C4-2B (cell line): ENCODE measurements at regions not wholly inside any gene's neighbourhood (a gene's known extent, or its start where the extent isn't known, plus 50 kb on each side); places are given as distances from the start of the nearest gene placed in this dataset.
"Not testable (repeated sequence)": the region's sequence is repeated elsewhere in the genome, so short reads cannot be mapped to it uniquely, and the experiment has no call there.

Experiments used
- H3K27ac ChIP-seq: fragments of 450-650 bp; 2 replicates; pipeline ENCODE4 v1.5.1; 2017
- CTCF ChIP-seq: fragments of 450-650 bp; conservative IDR thresholded peaks from 2 replicates; pipeline ENCODE4 v1.5.1; 2017; ENCODE audit warnings: mild to moderate bottlenecking
- ZFX ChIP-seq: fragments of 450-650 bp; IDR thresholded peaks from 2 replicates; pipeline ENCODE4 v1.6.1; 2017

DNA sequence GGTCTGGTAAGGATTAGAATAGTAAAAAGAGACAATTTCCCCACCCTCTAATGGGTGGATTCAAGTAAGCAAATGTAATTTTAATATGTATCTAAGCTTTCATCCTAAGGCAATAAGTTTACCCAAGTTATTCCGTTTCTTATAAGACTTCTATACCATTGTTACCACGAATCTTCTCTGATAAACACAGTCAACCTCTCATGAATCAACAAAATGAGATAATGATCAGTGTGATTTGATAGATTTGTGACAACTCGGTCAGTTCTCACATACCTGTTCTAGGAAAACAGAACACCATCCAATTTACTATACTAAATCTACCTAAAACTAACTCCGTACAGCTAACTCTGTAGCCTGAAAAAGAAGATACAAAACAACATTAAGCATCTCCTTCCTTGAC lies 342.1 kb downstream of the TBL1XR1 start:
- no peak overlapping the region for H3K27ac ChIP-seq
- TF ChIP-seq ZFX = no peak
- no peak for TF ChIP-seq CTCF

DNA sequence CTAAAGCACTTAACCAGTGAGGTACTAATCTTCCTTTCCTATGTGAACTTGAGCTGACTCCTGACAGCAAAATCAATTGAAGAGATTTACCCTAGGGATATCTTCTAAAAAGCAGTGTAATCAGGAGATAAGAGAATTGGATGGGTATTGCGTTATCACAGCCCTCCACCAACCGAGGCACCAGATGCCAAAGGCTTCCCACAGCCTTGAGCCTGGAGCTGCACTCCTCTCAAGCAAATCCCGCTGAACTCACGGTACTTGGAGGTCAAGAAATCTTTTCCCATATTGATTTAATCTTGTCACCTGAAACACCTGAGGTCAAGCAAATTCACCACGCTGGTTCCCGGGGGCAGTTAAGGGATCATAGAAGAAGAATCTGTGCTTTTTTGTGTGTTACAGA lies 346.8 kb downstream of the TBL1XR1 start:
- H3K27ac ChIP-seq = no peak overlapping the region
- TF ChIP-seq ZFX = no peak
- TF ChIP-seq CTCF = no peak

DNA sequence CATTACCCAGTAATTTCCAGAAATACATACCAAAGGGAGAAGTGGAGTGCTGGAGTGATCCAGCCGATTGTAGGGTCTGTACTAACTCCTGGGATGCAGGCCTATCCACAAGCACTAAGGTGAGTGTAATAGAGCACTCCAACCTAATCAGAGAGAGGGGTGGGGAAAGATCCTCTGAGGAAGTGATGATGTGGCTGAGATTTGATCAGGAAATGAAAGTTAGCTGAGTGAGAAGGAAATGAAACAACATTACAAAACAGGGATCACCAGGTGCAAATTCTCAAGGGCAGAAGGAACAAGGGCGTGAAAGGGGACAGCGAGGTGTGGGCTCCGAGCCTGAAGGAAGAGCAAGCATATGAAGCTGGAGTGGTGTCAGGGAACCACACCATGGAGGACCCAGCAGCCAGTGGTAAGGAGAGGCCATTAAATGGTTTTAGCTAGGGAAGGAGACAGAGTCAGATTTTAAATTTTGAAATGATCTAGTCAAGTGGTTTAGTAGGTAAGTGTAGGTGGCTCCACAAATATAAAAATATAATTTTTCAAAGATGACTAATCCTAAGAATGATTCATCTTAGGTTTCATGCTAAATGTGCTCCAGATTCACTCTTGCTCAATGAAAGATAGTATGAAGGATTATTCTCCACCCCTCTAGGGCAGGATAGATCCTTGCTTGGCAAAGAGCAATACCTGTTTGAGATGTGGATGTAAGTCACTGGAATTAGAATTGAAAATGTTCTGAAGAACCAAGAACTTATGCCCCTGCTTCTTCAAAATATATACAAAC lies 348.7 kb downstream of the TBL1XR1 start:
- H3K27ac ChIP-seq = no peak overlapping the region

GRCh38 chr3:176842914-176843313 lies 354.4 kb downstream of the TBL1XR1 start:
- no peak for TF ChIP-seq CTCF
- no peak for TF ChIP-seq ZFX
- H3K27ac ChIP-seq = no peak overlapping the region

More for the DNA sequence above, 348.7 kb downstream of the TBL1XR1 start:
- no peak for TF ChIP-seq CTCF
- TF ChIP-seq ZFX = no peak

DNA sequence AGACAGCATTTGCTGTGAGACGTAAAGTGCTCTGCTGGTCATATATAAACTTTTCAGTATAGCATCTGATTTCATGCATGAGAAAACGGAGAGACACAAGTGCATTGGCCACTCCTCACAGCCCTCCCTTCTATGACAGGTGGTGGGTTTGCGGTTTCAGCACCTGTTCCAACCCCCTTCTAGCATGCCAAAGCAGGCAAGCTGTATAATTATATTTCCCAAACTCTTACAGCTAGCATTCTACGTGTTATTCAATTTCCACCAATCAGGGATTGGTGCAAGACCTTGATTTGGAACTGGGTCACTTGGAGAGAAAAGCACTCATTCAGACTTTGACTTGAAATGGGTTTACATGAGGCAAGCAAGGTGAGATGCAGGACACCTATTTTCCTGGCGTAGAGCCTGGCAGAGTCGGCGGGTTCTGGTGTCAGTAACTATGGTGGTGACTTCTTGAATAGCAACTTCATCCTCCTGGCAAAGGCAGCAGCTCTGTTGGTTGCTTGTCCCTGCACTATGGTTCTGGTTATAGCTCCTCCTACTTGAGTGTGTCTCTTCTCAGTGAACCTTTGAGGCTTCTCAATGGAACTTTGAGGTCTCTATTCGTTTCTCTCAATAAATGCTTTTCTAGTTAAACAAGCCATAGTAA lies 356.5 kb downstream of the TBL1XR1 start:
- TF ChIP-seq CTCF = no peak
- no peak for TF ChIP-seq ZFX
- H3K27ac ChIP-seq = no peak overlapping the region

DNA sequence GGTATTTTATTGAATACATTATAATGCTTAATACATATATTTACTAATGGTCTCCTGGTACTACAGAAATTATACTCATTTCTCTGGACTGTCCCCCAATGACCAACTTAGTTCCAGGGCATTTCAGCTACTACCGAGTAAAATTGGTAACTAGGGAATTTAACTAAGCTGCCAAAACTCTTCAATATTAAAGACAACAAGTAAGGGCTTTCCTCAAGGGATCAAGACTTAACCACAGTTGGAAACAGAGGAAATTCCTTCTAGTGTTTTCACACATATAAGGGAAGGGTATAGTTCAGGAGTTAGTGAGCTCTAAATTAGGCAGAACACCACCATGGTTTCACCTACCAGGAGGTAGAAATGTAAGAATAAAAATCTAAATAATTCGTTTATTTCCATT lies 357.4 kb downstream of the TBL1XR1 start:
- no peak overlapping the region for H3K27ac ChIP-seq
- TF ChIP-seq ZFX (no peak), CTCF (no peak)

DNA sequence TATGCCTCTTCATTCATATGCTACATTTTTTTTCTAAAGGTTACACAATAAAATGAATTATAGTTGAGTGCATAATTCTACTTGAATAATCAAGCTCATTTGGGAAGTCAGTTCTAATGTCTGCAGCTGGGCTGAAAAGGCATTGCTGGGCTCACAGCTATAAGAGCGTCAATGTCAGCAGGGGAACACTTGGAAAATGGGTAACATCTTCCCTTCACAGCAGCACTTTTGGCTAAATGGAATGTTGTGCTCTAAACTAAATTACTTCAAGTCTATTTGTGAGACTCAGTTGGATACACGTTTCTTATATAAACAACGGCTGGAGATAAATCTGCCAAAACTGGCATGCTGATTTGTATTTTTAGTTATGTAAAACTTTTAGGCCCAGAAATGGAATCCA lies 357.8 kb downstream of the TBL1XR1 start:
- no peak for TF ChIP-seq ZFX
- no peak for TF ChIP-seq CTCF
- no peak overlapping the region for H3K27ac ChIP-seq

DNA sequence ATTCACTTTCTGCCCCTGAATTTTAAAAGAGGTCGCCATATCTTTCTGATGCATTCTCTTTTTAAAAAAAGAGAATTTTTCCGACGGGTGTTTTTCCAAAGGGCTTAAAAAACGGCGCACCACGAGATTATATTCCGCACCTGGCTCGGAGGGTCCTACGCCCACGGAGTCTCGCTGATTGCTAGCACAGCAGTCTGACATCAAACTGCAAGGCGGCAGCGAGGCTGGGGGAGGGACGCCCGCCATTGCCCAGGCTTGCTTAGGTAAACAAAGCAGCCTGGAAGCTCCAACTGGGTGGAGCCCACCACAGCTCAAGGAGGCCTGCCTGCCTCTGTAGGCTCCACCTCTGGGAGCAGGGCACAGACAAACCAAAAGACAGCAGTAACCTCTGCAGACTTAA lies 370.0 kb downstream of the TBL1XR1 start:
- H3K27ac ChIP-seq = not testable (repeated sequence)
